H1 (cell line): ENCODE measurements at regions not wholly inside any gene's neighbourhood (a gene's known extent, or its start where the extent isn't known, plus 50 kb on each side); places are given as distances from the start of the nearest gene placed in this dataset.

Source experiments
- CTCF ChIP-seq, 3 experiments: IDR thresholded peaks; 1 replicate in 2 of 3; 2 replicates in 1 of 3; pipeline versions ENCODE4 v1.5.1 to v1.6.1; 2011; ENCODE audit warnings: low read length in 3 of 3, mild to moderate bottlenecking in 3 of 3, inconsistent platforms in 2 of 3, low read depth in 1 of 3, moderate library complexity in 1 of 3; ENCODE audit not compliant: insufficient read depth in 1 of 3; ENCODE audit errors: control extremely low read depth in 1 of 3
- EP300 ChIP-seq, 2 experiments: IDR thresholded peaks; 1 replicate in 1 of 2; 2 replicates in 1 of 2; pipeline ENCODE4 v1.6.1; 2011 to 2012; ENCODE audit warnings: low read depth in 2 of 2, low read length in 2 of 2, mild to moderate bottlenecking in 2 of 2, borderline replicate concordance in 1 of 2, inconsistent platforms in 1 of 2, moderate library complexity in 1 of 2
- MAX ChIP-seq: IDR thresholded peaks from 2 replicates; pipeline ENCODE4 v1.6.1; 2012; ENCODE audit warnings: inconsistent platforms
- POLR2A ChIP-seq, 2 experiments: IDR thresholded peaks; 1 replicate in 1 of 2; 2 replicates in 1 of 2; pipeline ENCODE4 v1.6.1; 2011; ENCODE audit warnings: low read depth in 2 of 2, low read length in 2 of 2, mild to moderate bottlenecking in 2 of 2; ENCODE audit errors: control extremely low read depth in 1 of 2
- SRF ChIP-seq: IDR thresholded peaks from 2 replicates; pipeline ENCODE4 v1.6.1; 2011; ENCODE audit warnings: mild to moderate bottlenecking, low read depth, low read length, moderate library complexity

GRCh38 chr2:11962707-11963328 is 216.4 kb downstream of the LPIN1 start:
- no peak for TF ChIP-seq CTCF (IDR thresholded peaks at IDR 0.05; ENCODE audit: control extremely low read depth in 1 of 3, insufficient read depth in 1 of 3, low read depth in 1 of 3, low read length in 3 of 3)
- no peak for TF ChIP-seq POLR2A (IDR thresholded peaks at IDR 0.05; ENCODE audit: control extremely low read depth in 1 of 2, low read depth in 2 of 2, low read length in 2 of 2)
- no peak for TF ChIP-seq MAX
- TF ChIP-seq SRF = no peak
- no peak for TF ChIP-seq EP300 (IDR thresholded peaks at IDR 0.05; ENCODE audit: borderline replicate concordance in 1 of 2, low read depth in 2 of 2, low read length in 2 of 2)
